Left cardiac atrium (tissue), 4 donors: ENCODE measurements at regions not wholly inside any gene's neighbourhood (a gene's known extent, or its start where the extent isn't known, plus 50 kb on each side); places are given as distances from the start of the nearest gene placed in this dataset.

Experiments
- ATAC-seq, 2 donors: fragments of 200-7000 bp; cut with Tn5 transposase; one replicate each; pipeline ENCODE4 v1.9.1; 2020; ENCODE audit warnings: mild to moderate bottlenecking in 2 of 2, moderate library complexity in 2 of 2
- DNase-seq: peaks from one replicate; pipeline ENCODE4 v3.0.0-alpha.2; 2020
- intact Hi-C, 2 donors: fragments of 100-400 bp; cut with DNase I; formaldehyde crosslinking; loops; one replicate each; pipeline versions ENCODE4 v1.14.1 to v1.15.1; 2022 to 2023
- donor health status: DM: no; HTN: yes; CAD: no.
- donor health status: DM: no; HTN: yes; CAD: no; lungs with severe emphysema.
- donor health status: DM: yes; HTN: yes; CAD: no.
- donor health status: Dilated cardiomyopathy.

DNA sequence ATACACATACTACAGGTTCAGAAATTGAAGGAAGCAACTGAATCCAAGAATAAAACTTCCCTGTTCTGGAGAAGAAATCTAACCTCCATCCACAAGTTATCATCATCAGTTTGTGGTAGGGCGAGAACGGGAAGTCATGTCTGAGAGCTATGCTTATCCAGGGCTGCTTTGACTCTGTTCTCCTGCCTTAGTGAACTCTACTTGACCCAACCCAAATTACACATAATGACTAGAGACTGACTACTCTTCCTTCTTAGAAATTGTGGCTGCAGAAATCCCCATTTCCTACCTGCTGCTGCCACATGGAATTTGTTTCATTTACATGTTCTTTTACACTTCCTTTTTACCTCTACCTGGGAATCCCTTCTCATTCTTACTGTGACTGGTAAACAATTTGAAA lies 1102.6 kb upstream of the PIK3C3 start:
- ATAC-seq = no peak
- DNase-seq = no peak
- intact Hi-C loops = no loop called here

DNA sequence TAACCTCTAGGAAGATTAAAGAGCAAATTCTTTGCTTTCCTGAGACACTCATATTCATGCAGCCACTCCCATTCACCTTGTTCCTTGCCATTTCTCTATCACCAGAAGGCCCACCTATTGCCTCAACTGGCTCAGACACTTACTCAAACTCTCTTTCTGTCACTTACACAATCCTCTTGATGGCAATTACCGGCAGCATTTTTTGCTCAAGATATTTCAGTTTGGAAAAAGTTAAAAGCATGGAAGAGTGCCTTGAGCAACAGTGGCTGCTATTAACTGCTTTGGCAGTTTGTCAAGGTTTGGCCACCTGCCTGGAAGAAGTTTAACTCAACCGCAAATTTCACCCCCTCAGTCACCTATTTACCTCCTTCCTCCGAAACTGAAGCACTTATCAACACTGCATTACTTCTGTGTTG lies 1104.0 kb upstream of the PIK3C3 start:
- peak in 1 of 2 donors; percentile 21 for ATAC-seq

DNA sequence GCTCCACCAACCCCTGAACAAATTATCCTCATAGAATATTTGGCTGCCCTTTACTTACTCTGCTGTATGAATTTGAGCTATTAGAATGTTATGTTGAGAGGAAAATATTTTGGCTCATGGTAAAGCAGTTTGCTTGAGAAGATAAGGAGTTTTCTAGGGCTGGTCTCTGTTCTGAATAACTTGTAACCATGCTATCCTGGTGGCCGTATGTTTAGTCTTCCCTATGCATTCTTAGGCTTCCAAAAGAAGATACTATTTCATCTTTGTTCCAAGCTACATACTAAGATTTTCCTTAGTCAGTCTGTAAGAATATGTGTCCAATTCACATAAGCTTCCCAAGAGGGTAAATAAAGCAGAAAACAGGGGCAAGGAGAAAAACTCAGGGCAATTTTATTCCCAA lies 1105.1 kb upstream of the PIK3C3 start:
- no peak for ATAC-seq
- intact Hi-C loops = no loop called here

More for the DNA sequence above, 1104.0 kb upstream of the PIK3C3 start:
- DNase-seq = no peak
- intact Hi-C loops = no loop called here

DNA sequence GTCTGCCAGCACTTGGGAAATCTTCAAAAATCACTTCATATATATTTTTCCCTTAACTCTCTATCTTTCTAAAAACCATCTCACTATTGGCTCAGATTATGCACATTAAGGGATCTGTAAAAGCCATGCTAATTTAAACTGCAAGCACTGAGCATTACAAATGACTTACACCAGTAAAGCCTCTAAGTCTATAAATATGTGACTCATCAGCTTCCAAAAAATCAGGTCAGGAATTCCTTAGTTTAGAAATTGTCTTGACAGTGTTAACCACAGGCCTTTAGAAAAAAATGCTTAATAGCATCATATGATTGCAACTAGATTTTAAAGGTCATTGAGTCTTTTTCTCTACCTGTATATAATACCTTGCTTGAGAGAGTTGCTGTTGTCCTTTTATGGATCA lies 1113.6 kb upstream of the PIK3C3 start:
- intact Hi-C loops = no loop called here
- no peak for ATAC-seq
- DNase-seq = no peak

More for the DNA sequence above, 1105.1 kb upstream of the PIK3C3 start:
- DNase-seq = no peak

DNA sequence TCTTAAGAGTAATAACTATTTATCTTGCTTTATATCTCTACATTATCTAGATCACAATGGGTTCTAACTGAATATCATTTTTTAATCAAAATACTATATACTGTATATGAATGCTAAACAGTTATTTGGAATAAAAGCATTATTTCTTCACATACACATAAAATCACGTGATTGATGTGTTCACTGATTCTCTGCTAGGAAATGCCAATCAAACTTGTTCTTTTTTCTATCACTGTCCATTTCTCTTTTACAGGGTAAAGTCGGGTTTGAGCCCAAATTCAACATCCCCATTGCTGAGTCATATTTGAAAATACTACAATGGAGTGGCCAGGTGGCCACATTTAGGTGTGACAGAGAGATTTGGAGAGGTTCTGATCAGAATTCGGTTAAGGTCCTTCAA lies 1114.0 kb upstream of the PIK3C3 start:
- intact Hi-C loops = no loop called here
- no peak for ATAC-seq
- no peak for DNase-seq

DNA sequence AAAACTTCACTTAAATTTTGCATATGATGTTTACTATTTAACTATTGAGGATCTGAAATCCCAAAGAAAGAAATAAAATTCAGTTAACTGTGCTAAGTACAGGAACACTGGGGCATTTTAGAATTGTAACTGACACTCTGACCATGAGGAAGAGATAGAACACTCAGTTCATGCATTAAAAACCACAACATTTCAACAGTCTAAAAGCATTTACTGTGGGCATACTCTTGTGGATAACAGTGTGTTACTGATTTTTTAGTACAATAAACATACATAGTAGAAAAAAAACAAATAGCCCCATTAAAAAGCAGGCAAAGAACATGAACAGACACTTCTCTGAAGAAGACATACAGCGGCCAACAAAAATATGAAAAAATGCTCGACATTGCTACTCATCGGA lies 1122.7 kb upstream of the PIK3C3 start:
- intact Hi-C loops = loop anchor here in 1 of 2 donors (10.0 kb wide), 1 partner anchor 58 kb away; no protein-coding TSS in a partner anchor
- ATAC-seq = no peak
- DNase-seq = no peak

DNA sequence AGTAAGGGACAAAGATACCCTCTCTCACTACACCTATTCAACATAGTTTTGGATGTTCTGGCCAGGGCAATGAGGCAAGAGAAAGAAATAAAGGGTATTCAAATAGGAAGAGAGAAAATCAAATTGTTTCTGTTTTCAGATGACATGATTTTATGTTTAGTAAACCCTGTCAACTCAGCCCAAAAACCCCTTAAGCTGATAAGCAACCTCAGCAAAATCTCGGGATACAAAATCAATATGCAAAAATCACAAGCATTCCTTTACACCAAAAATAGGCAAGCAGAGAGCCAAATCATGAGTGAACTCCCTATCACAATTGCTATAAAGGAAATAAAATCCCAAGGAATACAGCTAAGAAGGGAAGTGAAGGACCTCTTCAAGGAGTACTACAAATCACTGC lies 1130.7 kb upstream of the PIK3C3 start:
- intact Hi-C loops = no loop called here
- ATAC-seq (no peak), DNase-seq (no peak)

DNA sequence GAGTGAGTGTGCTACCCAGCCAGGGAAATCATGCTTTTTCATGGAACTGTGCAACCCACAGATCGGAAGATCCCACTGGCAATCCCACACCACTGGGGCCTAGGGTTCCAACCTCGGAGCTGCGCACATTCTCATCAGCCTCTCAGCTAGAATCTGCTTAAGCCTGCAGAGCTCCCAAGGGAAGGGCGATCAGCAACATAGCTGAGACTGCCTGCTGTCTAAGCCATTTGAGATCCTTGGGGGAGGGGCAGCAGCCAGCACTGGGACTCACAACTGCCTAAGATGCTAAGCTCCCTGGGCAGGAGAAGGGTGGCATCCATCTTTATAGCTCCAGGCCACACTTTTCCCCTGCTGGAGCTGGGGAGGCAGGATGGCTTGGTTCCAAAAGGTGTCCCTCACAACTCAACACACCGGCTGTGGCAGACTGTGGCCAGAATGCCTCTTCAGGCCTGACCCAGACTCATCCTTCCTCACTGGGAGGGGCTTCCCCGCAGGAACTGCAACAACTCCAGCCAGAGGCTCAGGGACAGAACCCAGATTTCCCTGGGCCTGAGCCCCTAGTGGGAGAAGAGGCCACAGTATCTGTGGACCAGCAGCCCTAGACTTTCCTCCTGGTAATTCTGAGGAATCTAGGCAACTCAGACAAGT lies 1133.3 kb upstream of the PIK3C3 start:
- intact Hi-C loops = no loop called here
- DNase-seq (no peak), ATAC-seq (no peak)

DNA sequence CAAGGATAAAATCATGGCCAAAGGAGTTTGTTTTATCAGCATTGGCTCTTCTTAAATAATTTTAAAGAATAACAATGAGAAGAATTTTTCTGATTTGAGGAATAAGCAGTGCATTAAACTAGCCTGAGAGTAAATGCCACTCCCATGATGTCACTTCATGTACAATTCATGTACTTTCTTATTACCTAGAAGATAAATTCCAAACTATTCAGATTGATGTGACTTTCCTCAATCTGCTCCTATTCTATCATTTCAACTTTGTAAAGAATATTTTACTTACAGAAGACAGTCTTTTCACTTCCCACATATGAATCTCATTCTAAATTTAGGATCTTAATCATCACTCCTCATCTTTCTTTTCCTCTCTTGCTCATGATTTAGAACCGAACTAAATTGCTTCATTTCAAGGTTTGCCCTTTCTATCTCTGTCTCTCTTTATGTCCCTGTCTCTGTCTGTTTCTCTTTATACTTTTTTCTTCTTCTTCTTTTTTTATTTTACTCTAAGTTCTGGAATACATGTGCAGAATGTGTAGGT lies 1142.0 kb upstream of the PIK3C3 start:
- DNase-seq = no peak
- intact Hi-C loops = no loop called here
- no peak for ATAC-seq

DNA sequence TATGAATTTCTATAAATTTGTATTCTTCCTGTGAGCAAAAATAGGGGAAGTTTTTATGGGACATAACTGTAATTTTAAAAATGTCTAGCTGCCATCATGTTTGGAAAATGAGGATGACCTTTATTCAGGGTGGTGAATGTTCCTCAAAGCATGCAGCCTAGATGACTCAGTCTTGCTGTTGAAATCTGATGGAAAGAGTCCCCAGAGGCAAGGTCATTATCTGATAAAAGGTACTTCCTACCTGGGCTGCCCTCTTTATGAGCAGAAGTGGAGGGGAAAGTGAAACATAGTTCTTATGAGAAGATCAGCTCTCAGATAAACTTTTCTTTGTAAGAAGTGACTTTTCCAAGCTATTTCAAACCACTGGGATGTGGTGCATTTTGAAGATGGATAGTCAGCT lies 1144.7 kb upstream of the PIK3C3 start:
- DNase-seq = no peak
- intact Hi-C loops = no loop called here
- ATAC-seq = no peak

DNA sequence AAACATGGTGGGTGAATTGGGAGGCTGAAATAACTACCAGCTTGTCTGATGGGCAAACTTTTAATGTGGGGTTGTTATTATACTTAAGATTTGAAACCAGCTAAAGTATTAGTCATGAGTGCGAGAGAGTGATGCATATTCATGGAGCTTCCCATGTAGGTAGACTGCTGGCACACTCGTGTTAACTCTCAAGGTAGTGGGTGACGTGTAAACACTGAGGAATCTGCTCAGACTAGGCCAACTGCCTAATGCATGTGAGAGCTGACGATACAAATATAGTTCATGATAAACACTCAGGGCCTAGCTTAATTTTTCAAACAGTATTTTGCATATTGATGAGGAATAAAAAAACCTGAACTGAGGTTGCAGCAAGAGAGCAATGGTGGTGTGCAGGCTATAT lies 1165.7 kb upstream of the PIK3C3 start:
- intact Hi-C loops = no loop called here
- ATAC-seq (no peak), DNase-seq (no peak)

DNA sequence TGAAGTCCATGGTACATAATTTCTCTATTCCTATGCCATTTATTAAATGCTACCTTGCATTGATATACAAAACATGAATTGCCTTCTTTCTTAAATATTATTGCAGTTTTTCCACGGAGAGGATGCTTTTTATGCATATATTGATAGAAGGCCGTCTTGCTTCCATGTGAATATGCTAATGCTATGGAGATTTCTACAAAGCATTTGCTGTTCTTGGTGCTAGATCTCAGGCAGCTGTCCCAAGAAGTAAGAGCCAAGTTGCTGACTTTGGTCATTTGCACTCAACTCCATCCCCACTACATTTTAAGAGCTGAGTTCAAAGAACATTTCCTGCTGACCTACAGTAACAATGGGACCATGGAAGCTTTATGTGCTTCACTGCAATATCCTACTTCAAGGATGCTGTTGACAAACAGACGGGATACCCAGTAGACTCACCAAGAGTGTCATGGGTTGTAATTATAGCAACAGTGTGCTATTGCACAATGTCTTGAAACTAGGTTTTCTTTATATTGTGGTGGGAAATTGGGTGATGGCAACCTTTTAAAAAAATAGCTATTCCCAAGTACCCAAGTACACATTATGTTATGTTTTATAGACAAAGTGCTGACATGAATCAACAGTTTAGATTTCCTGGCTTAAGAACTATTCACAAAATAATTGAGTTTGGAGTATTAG lies 1172.4 kb upstream of the PIK3C3 start:
- intact Hi-C loops = no loop called here
- no peak for ATAC-seq
- DNase-seq = no peak

DNA sequence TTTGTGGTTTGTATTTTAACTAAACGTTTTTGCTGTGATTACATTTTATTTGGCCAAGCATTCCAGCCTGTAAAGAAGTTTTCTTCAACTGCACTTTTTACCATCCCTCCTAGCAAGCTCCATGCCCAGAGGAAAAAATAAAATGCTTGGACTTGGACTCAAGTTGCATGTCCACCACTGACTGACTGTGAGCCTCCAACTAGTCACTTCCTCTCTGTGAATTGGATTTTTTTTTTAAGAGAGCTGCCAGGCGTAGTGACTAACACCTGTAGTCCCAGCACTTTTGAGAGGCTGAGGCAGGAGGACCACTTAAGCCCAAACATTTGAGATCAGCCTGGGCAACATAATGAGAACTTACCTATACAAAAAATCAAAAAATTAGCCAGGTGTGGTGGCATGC lies 1185.2 kb upstream of the PIK3C3 start:
- no peak for ATAC-seq
- intact Hi-C loops = loop anchor here in 1 of 2 donors (10.0 kb wide), 1 partner anchor 65 kb away; no protein-coding TSS in a partner anchor
- no peak for DNase-seq

DNA sequence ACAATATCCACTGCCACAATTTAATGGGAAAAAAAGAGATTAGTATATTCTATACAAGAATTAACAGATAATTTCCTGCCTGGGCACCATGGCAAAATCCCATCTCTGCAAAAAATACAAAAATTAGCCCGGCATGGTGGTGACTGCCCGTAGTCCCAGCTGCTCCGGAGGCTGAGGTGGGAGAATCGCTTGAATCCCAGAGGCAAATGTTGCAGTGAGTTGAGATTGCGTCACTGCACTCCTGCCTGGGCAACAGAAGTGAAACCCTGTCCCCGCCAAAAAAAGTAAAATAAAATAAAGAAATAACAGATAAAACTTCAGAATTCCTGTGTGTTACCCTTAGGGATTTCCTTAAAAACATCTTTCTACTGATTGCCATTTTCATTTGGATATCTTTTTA lies 1194.8 kb upstream of the PIK3C3 start:
- intact Hi-C loops = no loop called here
- ATAC-seq (no peak), DNase-seq (no peak)

DNA sequence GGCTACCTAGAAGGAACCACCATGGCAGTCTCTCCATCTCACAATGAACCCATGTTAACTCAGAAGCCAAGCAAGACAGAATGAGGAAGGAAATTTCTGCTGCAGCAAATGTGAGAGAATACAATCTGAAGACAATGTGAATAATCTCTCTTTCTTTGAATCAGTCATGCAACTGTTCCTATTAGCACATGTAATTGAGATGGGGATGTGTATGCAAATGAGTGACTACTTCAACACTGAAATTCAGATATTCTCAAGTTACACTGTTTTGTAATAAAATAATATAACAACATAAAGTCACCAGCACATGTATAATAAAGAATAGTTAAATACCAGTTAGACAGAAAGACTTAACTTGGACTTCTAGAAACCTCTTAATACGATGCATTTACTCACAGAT lies 1200.6 kb upstream of the PIK3C3 start:
- DNase-seq (no peak), ATAC-seq (no peak)
- intact Hi-C loops = no loop called here

DNA sequence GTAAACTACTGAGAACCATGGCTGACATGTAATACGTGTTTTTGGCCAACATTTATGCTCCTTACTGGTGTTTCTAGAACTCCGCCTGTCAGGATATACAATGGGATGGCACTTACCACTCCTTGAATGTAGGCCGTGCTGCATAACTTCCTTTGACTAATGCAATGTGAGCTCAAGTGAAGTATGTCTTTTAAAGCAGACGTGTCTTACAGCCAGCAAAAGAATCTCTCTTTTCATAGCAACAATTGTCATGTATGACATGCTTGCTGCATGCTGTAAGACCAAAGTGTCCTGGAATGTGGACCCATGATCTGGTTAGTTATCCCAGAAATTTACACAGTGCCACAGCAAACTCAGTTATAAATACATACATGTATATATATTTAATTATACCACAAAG lies 1202.7 kb upstream of the PIK3C3 start:
- DNase-seq (no peak), ATAC-seq (no peak)
- intact Hi-C loops = no loop called here

DNA sequence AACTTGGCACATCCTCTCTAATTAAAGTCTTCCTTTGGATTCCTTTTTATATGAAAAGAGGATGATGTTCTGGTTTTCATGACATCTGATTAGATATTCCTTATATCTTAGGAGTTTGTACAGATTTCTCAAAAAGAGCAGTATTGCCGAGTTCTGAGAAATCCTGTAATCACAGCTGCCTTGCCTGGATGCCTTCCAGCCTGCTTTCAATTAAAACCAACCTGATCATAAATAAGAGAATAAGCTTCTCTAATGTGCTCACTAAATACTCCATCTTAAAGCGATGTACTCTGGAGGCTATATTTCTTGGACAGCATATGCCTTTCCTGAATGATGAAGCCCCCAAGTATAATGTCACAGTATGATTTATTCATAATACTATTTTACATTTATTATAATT lies 1203.8 kb upstream of the PIK3C3 start:
- no peak for DNase-seq
- intact Hi-C loops = no loop called here
- no peak for ATAC-seq

DNA sequence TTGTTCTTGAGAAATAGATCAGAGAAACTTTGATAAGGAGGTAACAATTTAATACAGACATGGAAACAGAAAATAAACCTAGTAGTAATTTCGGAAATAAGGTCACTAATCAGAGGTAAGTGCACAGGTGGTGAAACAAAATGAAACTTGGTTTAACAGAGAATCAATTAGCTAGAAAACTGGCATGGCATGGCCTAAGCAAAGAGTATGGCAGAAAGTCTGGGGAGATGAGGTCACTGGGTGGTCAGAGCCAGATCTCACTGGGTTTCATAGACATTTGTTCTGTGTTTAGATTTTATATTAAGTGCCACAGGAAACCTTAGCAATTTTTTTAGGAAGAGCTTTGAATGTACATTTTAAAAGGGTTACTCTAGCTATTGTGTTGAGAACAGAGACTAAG lies 1216.0 kb upstream of the PIK3C3 start:
- no peak for DNase-seq
- intact Hi-C loops = no loop called here

DNA sequence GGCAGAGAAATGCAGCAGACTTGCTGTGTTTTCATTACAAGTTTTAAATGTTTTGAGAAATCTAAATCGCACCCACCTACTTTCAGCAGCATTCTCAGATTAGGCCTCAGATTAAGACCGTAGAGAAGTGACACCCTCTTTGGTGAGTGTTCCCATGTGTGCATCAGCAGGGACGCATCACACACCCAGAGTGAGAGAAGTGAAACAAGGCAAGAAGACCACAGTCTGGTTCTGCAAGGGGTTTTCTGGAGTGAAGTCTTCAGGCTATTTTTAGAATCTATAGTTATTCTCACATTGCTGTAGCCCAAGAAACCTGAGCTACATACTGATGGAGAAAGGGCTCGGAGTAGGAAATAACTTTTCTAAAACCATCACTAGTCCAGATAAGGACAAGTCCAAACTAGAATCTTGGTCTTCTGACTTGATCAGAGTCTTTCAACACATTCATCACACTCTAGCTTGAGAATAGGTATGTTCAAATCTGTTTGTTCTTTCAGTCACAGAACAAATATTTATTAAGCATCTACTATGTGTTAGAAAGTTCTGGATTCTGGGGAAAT lies 1216.6 kb upstream of the PIK3C3 start:
- no peak for DNase-seq
- intact Hi-C loops = no loop called here
- no peak for ATAC-seq

More for the DNA sequence above, 1216.0 kb upstream of the PIK3C3 start:
- ATAC-seq = no peak

DNA sequence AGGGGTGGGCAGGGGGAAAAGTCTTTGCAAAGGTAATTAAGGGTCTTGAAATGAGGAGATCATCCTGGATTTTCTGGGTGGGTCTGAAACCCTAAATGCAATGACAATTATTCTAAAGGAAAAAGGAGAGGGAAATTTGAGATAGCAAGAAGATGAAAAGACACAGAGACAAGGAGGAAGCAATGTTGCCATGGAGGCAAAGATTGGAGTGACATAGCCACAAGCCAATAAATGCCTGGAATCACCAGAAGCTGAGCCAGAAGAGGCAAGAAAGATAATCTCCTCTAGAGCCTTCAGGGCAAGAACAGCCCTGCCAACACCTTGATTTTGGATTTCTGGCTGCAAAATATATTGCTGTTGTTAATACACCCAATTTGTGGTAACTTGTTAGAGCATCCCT lies 1246.3 kb upstream of the PIK3C3 start:
- intact Hi-C loops = no loop called here
- no peak for DNase-seq
- no peak for ATAC-seq

DNA sequence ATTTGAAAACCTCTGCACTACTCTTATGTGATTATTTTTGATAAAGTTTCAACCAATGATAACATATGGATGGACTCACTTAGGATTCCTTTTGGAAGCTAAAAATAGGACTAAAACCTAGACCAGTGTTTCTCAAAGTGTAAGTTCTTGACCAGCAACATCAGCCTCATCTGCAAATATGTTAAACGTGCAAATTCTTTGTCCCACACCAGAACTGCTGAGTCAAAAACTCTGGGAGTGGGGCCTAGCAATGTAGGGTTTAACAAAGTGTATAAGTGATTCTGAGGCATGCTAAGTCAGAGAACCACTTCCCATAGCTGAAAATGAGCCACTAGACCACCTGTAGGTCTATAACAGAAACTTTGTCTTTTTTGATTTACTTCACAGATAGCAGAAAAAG lies 1247.2 kb upstream of the PIK3C3 start:
- DNase-seq = no peak
- intact Hi-C loops = no loop called here

More for the DNA sequence above, 1247.2 kb upstream of the PIK3C3 start:
- no peak for ATAC-seq
